Amniotic epithelial cell (primary cell): ENCODE measurements at regions not wholly inside any gene's neighbourhood (a gene's known extent, or its start where the extent isn't known, plus 50 kb on each side); places are given as distances from the start of the nearest gene placed in this dataset.

Source experiments
- DNase-seq: peaks from one replicate; pipeline ENCODE4 v3.0.0-alpha.2; 2010; ENCODE audit warnings: low read depth

GRCh38 chr6:163906006-163906710, 491.6 kb downstream of the QKI start:
- DNase-seq, result no peak

GRCh38 chr6:163904186-163904585, 489.7 kb downstream of the QKI start:
- DNase-seq, result no peak

GRCh38 chr6:163903541-163903940, 489.0 kb downstream of the QKI start:
- DNase-seq, result no peak

GRCh38 chr6:163902993-163903392, 488.5 kb downstream of the QKI start:
- no peak for DNase-seq

GRCh38 chr6:163901681-163902080, 487.2 kb downstream of the QKI start:
- DNase-seq, result no peak

- DNase-seq, result peak; percentile 1
These were observed 486.1 kb downstream of the QKI start for GRCh38 chr6:163900570-163900969.

- DNase-seq, result no peak
These were observed 483.2 kb downstream of the QKI start for GRCh38 chr6:163897669-163898068.

GRCh38 chr6:163897030-163897429, 482.5 kb downstream of the QKI start:
- DNase-seq, result peak; percentile 5

- DNase-seq, result no peak
These were observed 480.6 kb downstream of the QKI start for GRCh38 chr6:163895162-163895561.

GRCh38 chr6:163893609-163894189, 479.2 kb downstream of the QKI start:
- DNase-seq, result no peak

GRCh38 chr6:163892824-163893561, 478.5 kb downstream of the QKI start:
- no peak for DNase-seq

- no peak for DNase-seq
These were observed 475.5 kb downstream of the QKI start for GRCh38 chr6:163889904-163890514.

GRCh38 chr6:163888030-163888819, 473.7 kb downstream of the QKI start:
- DNase-seq, result no peak

GRCh38 chr6:163886428-163886827, 471.9 kb downstream of the QKI start:
- no peak for DNase-seq

GRCh38 chr6:163883984-163884383, 469.5 kb downstream of the QKI start:
- DNase-seq, result no peak

- DNase-seq, result no peak
These were observed 464.2 kb downstream of the QKI start for GRCh38 chr6:163878698-163879097.

GRCh38 chr6:163877877-163878639, 463.5 kb downstream of the QKI start:
- DNase-seq, result no peak

GRCh38 chr6:163876391-163876790, 461.9 kb downstream of the QKI start:
- DNase-seq, result no peak

- DNase-seq, result no peak
These were observed 460.3 kb downstream of the QKI start for GRCh38 chr6:163874784-163875183.

GRCh38 chr6:163872335-163872734, 457.8 kb downstream of the QKI start:
- peak; percentile 47 for DNase-seq

- DNase-seq, result no peak
These were observed 457.1 kb downstream of the QKI start for GRCh38 chr6:163871616-163872015.
